K562 (cell line): ENCODE measurements at regions not wholly inside any gene's neighbourhood (a gene's known extent, or its start where the extent isn't known, plus 50 kb on each side); places are given as distances from the start of the nearest gene placed in this dataset.
A peak's percentile ranks its signal among the peaks of the same experiment; 100 is the strongest.

Experiments used
- ASH1L ChIP-seq: fragments of 450-650 bp; IDR thresholded peaks from 2 replicates; pipeline ENCODE4 v1.6.1; 2018; ENCODE audit warnings: borderline replicate concordance, mild to moderate bottlenecking, low read depth; ENCODE audit not compliant: partially characterized antibody
- ATF1 ChIP-seq, 2 experiments: fragments of 450-650 bp in 1 of 2; IDR thresholded peaks; 2 replicates each; pipeline ENCODE4 v1.6.1; 2016; ENCODE audit warnings: missing compliant biosample characterization in 1 of 2, missing genetic modification characterization in 1 of 2
- CBFA2T2 ChIP-seq: fragments of 450-650 bp; conservative IDR thresholded peaks from 2 replicates; pipeline ENCODE4 v1.6.1; 2017; ENCODE audit warnings: mild to moderate bottlenecking
- CEBPB ChIP-seq: fragments of 450-650 bp; IDR thresholded peaks from 2 replicates; pipeline ENCODE4 v1.6.1; 2016; ENCODE audit warnings: missing genetic modification characterization, missing compliant biosample characterization
- DPF2 ChIP-seq: fragments of 450-650 bp; IDR thresholded peaks from 2 replicates; pipeline ENCODE4 v1.6.1; 2016
- EP400 ChIP-seq: fragments of 450-650 bp; IDR thresholded peaks from 2 replicates; pipeline ENCODE4 v1.6.1; 2017; ENCODE audit warnings: antibody characterized with exemption, mild to moderate bottlenecking, moderate library complexity
- ETV6 ChIP-seq, 3 experiments: fragments of 150-350 bp in 1 of 3; sonication (generic) in 1 of 3; formaldehyde crosslinking in 1 of 3; IDR thresholded peaks; 2 replicates each; pipeline versions ENCODE4 v1.6.1 to v1.8.0; 2014 to 2022; ENCODE audit warnings: borderline replicate concordance in 2 of 3, low read depth in 2 of 3, antibody characterized with exemption in 1 of 3, low read length in 1 of 3, mild to moderate bottlenecking in 1 of 3, missing genetic modification reagents in 1 of 3
- FOXK1 ChIP-seq: sonication (generic); formaldehyde crosslinking; IDR thresholded peaks from 2 replicates; pipeline ENCODE4 v1.8.0; 2022; ENCODE audit warnings: missing genetic modification reagents, mild to moderate bottlenecking, borderline replicate concordance
- FUS ChIP-seq: fragments of 200-400 bp; formaldehyde crosslinking; optimal IDR thresholded peaks from 2 replicates; pipeline ENCODE3; 2017; ENCODE audit warnings: low read depth, low read length
- IFI16 ChIP-seq: fragments of 250-450 bp; sonication (Bioruptor Pico); IDR thresholded peaks from 2 replicates; pipeline ENCODE4 v2.1.2; 2022; ENCODE audit warnings: mild to moderate bottlenecking, inconsistent platforms
- KHSRP ChIP-seq: fragments of 450-650 bp; IDR thresholded peaks from 2 replicates; pipeline ENCODE4 v1.6.1; 2017
- MCM2 ChIP-seq: fragments of 450-650 bp; IDR thresholded peaks from 2 replicates; pipeline ENCODE4 v1.6.1; 2017; ENCODE audit warnings: low read depth, mild to moderate bottlenecking
- NFE2 ChIP-seq: IDR thresholded peaks from 2 replicates; pipeline ENCODE4 v1.6.1; 2014; ENCODE audit warnings: antibody characterized with exemption, low read depth
- PHB ChIP-seq: fragments of 250-450 bp; sonication (Bioruptor Pico); IDR thresholded peaks from 2 replicates; pipeline ENCODE4 v1.5.0; 2021
- RBM34 ChIP-seq: fragments of 200-400 bp; formaldehyde crosslinking; IDR thresholded peaks from 2 replicates; pipeline ENCODE4 v1.6.1; 2018; ENCODE audit warnings: low read length, borderline replicate concordance; ENCODE audit not compliant: insufficient read depth
- RBM39 ChIP-seq: fragments of 200-400 bp; formaldehyde crosslinking; optimal IDR thresholded peaks from 2 replicates; pipeline ENCODE3; 2018; ENCODE audit warnings: low read depth, low read length
- RUNX1 ChIP-seq: sonication (generic); IDR thresholded peaks from 2 replicates; pipeline ENCODE4 v1.6.1; 2016; ENCODE audit warnings: antibody characterized with exemption, low read depth
- SMARCE1 ChIP-seq: fragments of 450-650 bp; IDR thresholded peaks from 2 replicates; pipeline ENCODE4 v1.7.1; 2016; ENCODE audit warnings: mild to moderate bottlenecking
- SRF ChIP-seq, 2 experiments: fragments of 250-450, 450-650 bp in 1 of 2; sonication (Bioruptor Pico) in 1 of 2; sonication (generic) in 1 of 2; formaldehyde crosslinking; IDR thresholded peaks; 2 replicates each; pipeline versions ENCODE4 v1.5.0 to v1.5.1; 2020 to 2022; ENCODE audit warnings: mild to moderate bottlenecking in 1 of 2, missing genetic modification reagents in 1 of 2
- TAF7 ChIP-seq: fragments of 450-650 bp; IDR thresholded peaks from 2 replicates; pipeline ENCODE4 v1.6.1; 2016; ENCODE audit warnings: missing genetic modification characterization, missing compliant biosample characterization
- TRIM28 ChIP-seq: fragments of 450-650 bp; IDR thresholded peaks from 2 replicates; pipeline ENCODE4 v1.6.1; 2017
- ZBTB17 ChIP-seq: fragments of 450-650 bp; formaldehyde crosslinking; IDR thresholded peaks from 2 replicates; pipeline ENCODE4 v1.4.0; 2020; ENCODE audit warnings: mild to moderate bottlenecking
- ZC3H8 ChIP-seq: fragments of 450-650 bp; IDR thresholded peaks from 2 replicates; pipeline ENCODE4 v1.6.1; 2017
- ZKSCAN8 ChIP-seq: fragments of 200-800 bp; sonication (Bioruptor generic); IDR thresholded peaks from 2 replicates; pipeline ENCODE4 v1.6.1; 2016; ENCODE audit warnings: missing genetic modification characterization, missing compliant biosample characterization
- ZNF239 ChIP-seq: fragments of 250-450 bp; sonication (Bioruptor Pico); IDR thresholded peaks from 2 replicates; pipeline ENCODE4 v1.4.0; 2020; ENCODE audit warnings: mild to moderate bottlenecking
- ZNF347 ChIP-seq: fragments of 450-650 bp; formaldehyde crosslinking; IDR thresholded peaks from 2 replicates; pipeline ENCODE4 v1.4.0; 2020; ENCODE audit warnings: low read depth, mild to moderate bottlenecking, moderate library complexity
- ZNF354B ChIP-seq: fragments of 250-450 bp; sonication (Bioruptor Pico); IDR thresholded peaks from 2 replicates; pipeline ENCODE4 v1.4.0; 2020
- TF ChIP-seq, protein P1 (sequence below): fragments of 450-650 bp; IDR thresholded peaks from 2 replicates; pipeline ENCODE4 v1.6.1; 2016; ENCODE audit warnings: missing biosample characterization, missing genetic modification characterization
- TF ChIP-seq, protein P2 (sequence below): fragments of 250-450 bp; sonication (Bioruptor Pico); IDR thresholded peaks from 2 replicates; pipeline ENCODE4 v1.8.0; 2022; ENCODE audit warnings: moderate library complexity, mild to moderate bottlenecking, inconsistent platforms

DNA sequence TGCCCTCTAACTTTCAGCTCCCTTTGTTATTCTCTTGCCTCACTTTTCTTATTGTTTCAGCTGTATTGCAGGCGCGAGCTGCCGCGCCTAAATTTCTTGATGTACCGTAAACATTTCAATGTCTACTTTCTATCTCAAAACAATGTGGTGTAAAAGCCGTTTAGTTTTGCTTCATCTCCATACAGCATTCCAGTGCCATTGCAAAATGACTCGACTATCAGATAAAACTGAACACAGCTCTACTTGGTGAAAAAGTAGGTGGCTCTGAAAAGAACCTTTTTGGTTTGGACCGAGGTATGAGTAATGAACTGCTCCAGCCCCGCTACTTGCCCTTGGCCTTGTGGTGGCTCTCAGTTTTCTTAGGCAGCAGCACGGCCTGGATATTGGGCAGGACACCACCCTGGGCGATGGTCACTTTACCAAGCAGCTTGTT, 74.6 kb downstream of the OR2B2 start (continued):
- TF ChIP-seq PHB (CRISPR knock-in tag) (0 out of 2 replicates have a peak, but pooled peaks have one; percentile 12), RBM39 (peak; percentile 84), RUNX1 (no peak), FOXK1 (CRISPR knock-in tag) (0 out of 2 replicates have a peak, but pooled peaks have one; percentile 85), KHSRP (peak; percentile 50; the same call in 1 of the 2 replicates), EP400 (0 out of 2 replicates have a peak, but pooled peaks have one; percentile 31), RBM34 (no peak), ETV6 (IDR thresholded peaks at IDR 0.05; ENCODE audit: borderline replicate concordance in 1 of 2, low read depth in 2 of 2, low read length in 1 of 2) (no peak; a peak in 1 of 4 replicates), ETV6 (CRISPR knock-in tag; IDR thresholded peaks at IDR 0.05; ENCODE audit: borderline replicate concordance) (0 out of 2 replicates have a peak, but pooled peaks have one; percentile 42), ASH1L (peak; percentile 4), ZNF347 (CRISPR knock-in tag) (0 out of 2 replicates have a peak, but pooled peaks have one; percentile 43), TRIM28 (no peak), SMARCE1 (0 out of 2 replicates have a peak, but pooled peaks have one; percentile 16), ZNF354B (CRISPR knock-in tag) (0 out of 2 replicates have a peak, but pooled peaks have one; percentile 47), NFE2 (no peak), ATF1 (CRISPR knock-in tag; IDR thresholded peaks at IDR 0.05) (no peak), ATF1 (tag; IDR thresholded peaks at IDR 0.05) (no peak), ZKSCAN8 (CRISPR knock-in tag) (0 out of 2 replicates have a peak, but pooled peaks have one; percentile 19), DPF2 (no peak), MCM2 (no peak), SRF (CRISPR knock-in tag; IDR thresholded peaks at IDR 0.05) (peak in 1 of 2 experiments; percentile 4; a peak in 1 of 4 replicates), IFI16 (CRISPR knock-in tag) (0 out of 2 replicates have a peak, but pooled peaks have one; percentile 5), ZNF239 (CRISPR knock-in tag) (peak; percentile 25; the same call in 1 of the 2 replicates), TAF7 (tag) (peak; percentile 93; the same call in 1 of the 2 replicates), CBFA2T2 (no peak), FUS (no peak), ZC3H8 (no peak), CEBPB (no peak; the same call in 1 of the 2 replicates), ZBTB17 (CRISPR knock-in tag) (no peak)
- TF ChIP-seq, protein P1, sequence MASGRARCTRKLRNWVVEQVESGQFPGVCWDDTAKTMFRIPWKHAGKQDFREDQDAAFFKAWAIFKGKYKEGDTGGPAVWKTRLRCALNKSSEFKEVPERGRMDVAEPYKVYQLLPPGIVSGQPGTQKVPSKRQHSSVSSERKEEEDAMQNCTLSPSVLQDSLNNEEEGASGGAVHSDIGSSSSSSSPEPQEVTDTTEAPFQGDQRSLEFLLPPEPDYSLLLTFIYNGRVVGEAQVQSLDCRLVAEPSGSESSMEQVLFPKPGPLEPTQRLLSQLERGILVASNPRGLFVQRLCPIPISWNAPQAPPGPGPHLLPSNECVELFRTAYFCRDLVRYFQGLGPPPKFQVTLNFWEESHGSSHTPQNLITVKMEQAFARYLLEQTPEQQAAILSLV (tag), result 0 out of 2 replicates have a peak, but pooled peaks have one; percentile 23
- TF ChIP-seq, protein P2, sequence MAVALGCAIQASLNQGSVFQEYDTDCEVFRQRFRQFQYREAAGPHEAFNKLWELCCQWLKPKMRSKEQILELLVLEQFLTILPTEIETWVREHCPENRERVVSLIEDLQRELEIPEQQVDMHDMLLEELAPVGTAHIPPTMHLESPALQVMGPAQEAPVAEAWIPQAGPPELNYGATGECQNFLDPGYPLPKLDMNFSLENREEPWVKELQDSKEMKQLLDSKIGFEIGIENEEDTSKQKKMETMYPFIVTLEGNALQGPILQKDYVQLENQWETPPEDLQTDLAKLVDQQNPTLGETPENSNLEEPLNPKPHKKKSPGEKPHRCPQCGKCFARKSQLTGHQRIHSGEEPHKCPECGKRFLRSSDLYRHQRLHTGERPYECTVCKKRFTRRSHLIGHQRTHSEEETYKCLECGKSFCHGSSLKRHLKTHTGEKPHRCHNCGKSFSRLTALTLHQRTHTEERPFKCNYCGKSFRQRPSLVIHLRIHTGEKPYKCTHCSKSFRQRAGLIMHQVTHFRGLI, result peak; percentile 68; the same call in 1 of the 2 replicates
